Activated T-cell treated with anti-CD3 and anti-CD28 coated beads for 24 hours (primary cell): ENCODE measurements at regions not wholly inside any gene's neighbourhood (a gene's known extent, or its start where the extent isn't known, plus 50 kb on each side); places are given as distances from the start of the nearest gene placed in this dataset.

Experiments
- DNase-seq: peaks from one replicate; pipeline ENCODE4 v3.0.0-alpha.2; 2020; ENCODE audit warnings: low read depth

DNA sequence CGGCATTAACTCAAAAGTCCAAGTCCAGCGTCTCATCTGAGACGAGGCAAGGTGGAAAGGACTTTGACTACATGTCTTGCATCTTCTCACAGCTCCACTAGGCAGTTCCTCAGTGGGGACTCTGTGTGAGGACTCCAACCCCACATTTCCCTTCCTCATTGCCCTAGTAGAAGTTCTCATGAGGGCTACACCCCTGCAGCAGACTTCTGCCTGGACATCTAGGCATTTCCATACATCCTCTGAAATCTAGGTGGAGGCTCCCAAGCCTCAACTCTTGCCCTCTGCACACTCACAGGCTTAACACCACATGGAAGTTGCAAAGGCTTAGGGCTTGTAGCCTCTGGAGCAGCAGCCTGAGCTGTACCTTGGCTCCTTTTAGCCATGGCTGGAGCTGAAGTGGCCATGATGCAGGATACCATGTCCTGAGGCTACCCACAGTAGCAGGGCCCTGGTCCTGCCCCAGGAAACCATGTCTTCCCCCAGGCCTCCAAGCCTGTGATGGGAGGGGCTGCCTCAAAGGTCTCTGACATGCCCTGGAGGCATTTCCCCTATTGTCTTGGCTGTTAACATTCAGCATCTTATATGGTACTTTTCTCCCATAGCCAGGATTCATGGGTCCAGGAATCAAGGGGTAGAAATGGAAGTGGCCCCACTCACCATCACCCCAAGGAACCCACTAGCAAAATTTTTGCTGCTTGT, 194.6 kb upstream of the KCNG1 start:
- DNase-seq: no peak

GRCh38 chr20:51216850-51217249, 193.9 kb upstream of the KCNG1 start:
- DNase-seq: no peak

DNA sequence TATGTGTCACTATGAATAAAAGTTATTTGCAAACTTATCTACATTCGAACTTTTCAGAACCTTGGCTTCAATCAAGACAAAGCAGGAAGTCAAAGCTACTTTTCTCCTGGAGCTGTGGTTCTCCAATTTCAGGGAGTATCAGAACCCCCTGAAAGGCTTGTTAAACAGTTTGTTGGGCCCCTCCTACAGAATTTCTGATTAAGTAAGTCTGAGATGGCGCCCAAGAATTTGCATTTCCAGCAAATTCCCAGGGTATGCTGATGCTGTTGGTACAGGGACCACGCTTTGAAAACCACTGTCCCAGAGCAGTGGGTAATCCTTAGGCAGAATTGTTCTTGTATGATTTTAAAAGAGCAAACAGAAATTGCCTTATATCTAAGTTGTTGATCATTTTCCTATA, 189.9 kb upstream of the KCNG1 start:
- DNase-seq: no peak

DNA sequence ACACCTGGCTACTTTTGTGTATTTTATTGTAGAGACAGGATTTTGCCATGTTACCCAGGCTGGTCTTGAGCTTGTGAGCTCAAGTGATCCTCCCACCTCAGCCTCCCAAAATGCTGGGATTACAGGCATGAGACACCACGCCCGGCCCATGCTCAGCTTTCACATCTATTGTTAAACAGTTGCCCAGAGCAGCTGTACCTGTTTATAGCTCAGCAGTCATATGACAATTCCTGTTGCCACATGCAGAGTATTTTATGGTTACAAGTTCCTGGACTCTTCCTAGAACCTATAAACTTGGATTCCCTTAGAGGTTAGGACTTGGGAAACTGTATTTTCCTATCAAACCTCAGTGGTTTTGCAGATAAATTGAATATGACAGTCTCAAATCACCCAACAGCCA, 188.3 kb upstream of the KCNG1 start:
- DNase-seq: no peak

DNA sequence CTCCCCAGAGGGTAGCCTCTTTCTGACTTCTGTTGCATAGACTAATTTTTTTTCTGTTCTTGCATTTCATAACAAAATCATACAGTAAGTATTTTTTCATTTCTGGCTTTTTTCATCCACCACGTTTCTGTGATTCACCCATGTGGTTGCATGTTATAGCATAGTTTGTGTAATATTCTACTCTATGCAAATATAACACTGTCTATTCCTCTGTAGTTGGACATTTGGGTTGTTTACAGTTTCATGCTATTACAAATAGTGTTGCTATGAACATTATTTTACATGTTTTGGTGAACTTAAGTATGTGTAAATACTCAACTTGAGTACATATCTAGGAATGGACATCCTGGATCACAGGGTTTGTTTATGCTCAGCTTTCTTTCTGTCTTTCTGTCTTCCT, 187.2 kb upstream of the KCNG1 start:
- no peak for DNase-seq

DNA sequence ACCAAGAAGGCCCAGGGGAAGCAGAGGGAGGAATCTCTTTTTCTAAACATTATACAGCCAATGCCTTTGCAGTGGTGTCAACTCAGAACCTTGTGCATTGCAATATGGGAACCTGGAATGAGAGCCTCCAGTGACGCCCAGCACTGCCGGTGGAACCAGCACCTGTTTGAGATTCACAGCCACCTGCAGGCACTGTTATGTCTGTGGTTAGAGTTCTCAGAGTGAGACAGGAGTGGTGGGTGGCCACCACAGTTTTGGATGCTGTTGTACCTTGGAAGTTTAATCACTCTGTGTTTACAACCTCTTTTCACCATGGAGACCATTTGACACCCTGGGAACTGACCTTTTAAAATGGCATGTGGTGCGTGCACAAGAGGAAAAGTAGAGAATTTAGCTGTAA, 185.3 kb upstream of the KCNG1 start:
- DNase-seq: no peak

DNA sequence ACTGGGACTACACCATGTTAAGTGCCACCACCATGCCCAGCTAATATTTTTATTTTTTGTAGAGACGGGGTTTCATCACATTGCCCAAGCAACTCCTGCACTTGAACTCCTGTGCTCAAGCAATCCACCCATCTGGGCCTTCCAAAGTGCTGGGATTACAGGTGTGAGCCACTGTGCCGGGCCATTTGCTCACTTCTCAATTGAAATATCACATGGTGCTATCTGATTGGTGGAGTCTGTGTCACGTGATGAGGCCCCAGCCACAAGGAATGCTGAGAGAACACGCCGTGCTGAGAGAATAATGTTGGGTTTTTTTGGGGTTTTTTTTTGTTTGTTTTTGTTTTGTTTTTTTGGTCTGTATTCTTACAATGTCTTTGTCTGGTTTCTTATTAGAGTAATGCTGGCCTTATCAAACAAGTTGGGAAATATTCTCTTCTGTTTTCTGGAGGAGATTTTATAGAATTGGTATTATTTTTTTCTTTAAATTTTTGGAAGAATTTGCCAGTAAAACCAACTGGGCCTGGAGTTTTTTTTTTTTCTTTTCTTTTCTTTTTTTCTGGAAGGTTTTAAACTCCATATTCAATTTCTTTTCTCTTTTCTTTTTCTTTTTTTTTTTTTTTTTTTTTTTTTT, 183.2 kb upstream of the KCNG1 start:
- no peak for DNase-seq

- no peak for DNase-seq
Observed at GRCh38 chr20:51204794-51205193, 181.9 kb upstream of the KCNG1 start.

- no peak for DNase-seq
Observed at GRCh38 chr20:51204051-51204715, 181.3 kb upstream of the KCNG1 start.

- no peak for DNase-seq
Observed at GRCh38 chr20:51202304-51202703, 179.4 kb upstream of the KCNG1 start.

- DNase-seq: no peak
Observed at GRCh38 chr20:51199920-51200319, 177.0 kb upstream of the KCNG1 start.

GRCh38 chr20:51198876-51199523, 176.1 kb upstream of the KCNG1 start:
- no peak for DNase-seq

GRCh38 chr20:51198238-51198637, 175.3 kb upstream of the KCNG1 start:
- no peak for DNase-seq

- no peak for DNase-seq
Observed at GRCh38 chr20:51196991-51197651, 174.2 kb upstream of the KCNG1 start.

- DNase-seq: no peak
Observed at GRCh38 chr20:51195990-51196389, 173.1 kb upstream of the KCNG1 start.

GRCh38 chr20:51195419-51195901, 172.6 kb upstream of the KCNG1 start:
- DNase-seq: no peak

- DNase-seq: no peak
Observed at GRCh38 chr20:51193066-51193772, 170.3 kb upstream of the KCNG1 start.

DNA sequence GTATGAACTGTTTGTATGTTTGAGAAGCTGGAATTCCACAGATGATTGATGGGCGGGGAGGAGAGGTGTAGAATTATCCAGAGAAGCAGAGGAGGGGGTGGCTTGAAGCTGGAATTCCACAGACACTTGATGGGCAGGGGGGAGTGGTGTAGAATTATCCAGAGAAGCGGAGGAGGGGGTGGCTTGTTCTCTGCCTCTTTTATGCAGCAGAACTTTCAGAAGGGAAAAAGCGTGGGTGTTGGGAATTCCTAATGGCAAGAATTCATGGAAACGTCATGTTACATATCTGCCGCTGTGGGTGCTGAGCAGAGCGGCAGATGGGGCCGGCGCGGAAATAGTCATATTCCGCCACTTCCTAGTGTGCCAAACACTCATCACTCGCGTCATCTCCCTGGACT, 167.9 kb upstream of the KCNG1 start:
- DNase-seq: no peak

- no peak for DNase-seq
Observed at GRCh38 chr20:51189814-51190782, 167.2 kb upstream of the KCNG1 start.

DNA sequence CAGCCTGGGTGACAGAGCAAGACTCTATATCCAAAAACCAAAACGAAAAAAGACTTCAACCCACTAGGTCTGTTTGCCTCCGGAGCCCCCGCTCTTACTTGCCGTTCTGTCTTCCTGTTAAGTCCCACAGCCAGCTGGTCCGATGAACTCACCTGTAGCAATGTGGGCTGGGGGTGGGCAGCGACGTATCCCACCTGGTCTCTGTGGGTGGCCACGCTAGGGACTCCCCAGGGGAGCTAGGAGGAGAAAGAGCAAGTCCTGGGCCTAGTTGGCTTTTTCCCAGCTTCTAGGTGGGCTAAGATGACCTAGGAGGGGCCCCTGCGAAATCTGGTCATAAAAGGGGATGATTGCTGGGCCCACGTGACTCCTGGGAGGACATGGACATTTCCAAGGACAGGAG, 166.0 kb upstream of the KCNG1 start:
- DNase-seq: no peak
